SK-N-SH (cell line): ENCODE measurements at regions not wholly inside any gene's neighbourhood (a gene's known extent, or its start where the extent isn't known, plus 50 kb on each side); places are given as distances from the start of the nearest gene placed in this dataset.

Experiments
- CTCF ChIA-PET: fragments of 300-600, 350-600 bp; formaldehyde crosslinking; extraction: SDS; loops from one replicate; lab custom pipeline; 2021; lab: Yijun Ruan, JAX
- POLR2A ChIA-PET: fragments of 350-600 bp; sonication (Branson Sonifier 250); formaldehyde crosslinking; extraction: SDS; loops from one replicate; lab custom pipeline; 2020; ENCODE audit warnings: antibody characterized with exemption, inconsistent platforms; lab: Yijun Ruan, JAX
- DNase-seq: peaks from one replicate; pipeline ENCODE4 v3.0.0; 2012
- H2AFZ ChIP-seq: fragments of 200-600 bp; sonication (generic); 2 replicates; pipeline ENCODE4 v1.8.1; 2016; ENCODE audit warnings: antibody characterized with exemption, mild to moderate bottlenecking, low read depth
- H3F3A ChIP-seq: fragments of 200-600 bp; sonication (generic); replicated peaks from 2 replicates; pipeline ENCODE3; 2016; ENCODE audit warnings: antibody characterized with exemption, mild to moderate bottlenecking; ENCODE audit not compliant: insufficient read depth
- H3K27ac ChIP-seq, 2 experiments: fragments of 200-500 bp in 1 of 2; fragments of 200-600 bp in 1 of 2; sonication (Bioruptor generic) in 1 of 2; sonication (generic), shearing (Covaris generic) in 1 of 2; 2 replicates each; pipeline versions ENCODE4 v1.5.1 to v1.6.1; 2014 to 2016; ENCODE audit warnings: low read depth in 2 of 2, inconsistent platforms in 1 of 2, low read length in 1 of 2, mild to moderate bottlenecking in 1 of 2, mixed read lengths in 1 of 2
- H3K27me3 ChIP-seq: fragments of 200-600 bp; sonication (generic), shearing (Covaris generic); 2 replicates; pipeline ENCODE4 v1.6.1; 2016; ENCODE audit warnings: mixed run types; ENCODE audit not compliant: insufficient read depth
- H3K36me3 ChIP-seq, 2 experiments: fragments of 200-500 bp in 1 of 2; fragments of 200-600 bp in 1 of 2; sonication (Bioruptor generic) in 1 of 2; sonication (generic) in 1 of 2; replicated peaks in 1 of 2; 2 replicates each; pipeline versions ENCODE3 to v1.5.1; 2014 to 2016; ENCODE audit warnings: low read length in 1 of 2, mild to moderate bottlenecking in 1 of 2; ENCODE audit not compliant: insufficient read depth in 2 of 2, control insufficient read depth in 1 of 2
- H3K4me1 ChIP-seq, 2 experiments: fragments of 200-500 bp in 1 of 2; fragments of 200-600 bp in 1 of 2; sonication (Bioruptor generic) in 1 of 2; sonication (generic), shearing (Covaris generic) in 1 of 2; 2 replicates each; pipeline versions ENCODE4 v1.5.1 to v1.6.1; 2014 to 2016; ENCODE audit warnings: low read depth in 1 of 2, low read length in 1 of 2, mixed run types in 1 of 2; ENCODE audit not compliant: insufficient read depth in 2 of 2, control insufficient read depth in 1 of 2
- H3K4me2 ChIP-seq: fragments of 200-600 bp; sonication (generic), shearing (Covaris generic); 2 replicates; pipeline ENCODE4 v1.6.1; 2017; ENCODE audit warnings: mixed run types
- H3K4me3 ChIP-seq, 2 experiments: fragments of 200-500 bp in 1 of 2; fragments of 200-600 bp in 1 of 2; sonication (Bioruptor generic) in 1 of 2; sonication (generic), shearing (Covaris generic) in 1 of 2; 2 replicates each; pipeline versions ENCODE4 v1.5.1 to v1.8.1; 2014 to 2016; ENCODE audit warnings: low read depth in 2 of 2, inconsistent platforms in 1 of 2, low read length in 1 of 2, mild to moderate bottlenecking in 1 of 2, mixed read lengths in 1 of 2, moderate library complexity in 1 of 2
- H3K79me2 ChIP-seq: fragments of 200-600 bp; sonication (generic); 2 replicates; pipeline ENCODE4 v1.8.1; 2017; ENCODE audit warnings: mild to moderate bottlenecking; ENCODE audit not compliant: insufficient read depth
- H3K9ac ChIP-seq: fragments of 200-600 bp; sonication (generic); 2 replicates; pipeline ENCODE4 v1.6.1; 2017; ENCODE audit warnings: mixed run types
- H3K9me2 ChIP-seq: fragments of 200-600 bp; sonication (generic); 2 replicates; pipeline ENCODE4 v1.6.1; 2017; ENCODE audit warnings: mixed run types
- H3K9me3 ChIP-seq: fragments of 200-600 bp; sonication (generic); 2 replicates; pipeline ENCODE4 v1.6.1; 2017; ENCODE audit warnings: mixed run types, mild to moderate bottlenecking, moderate library complexity
- H4K20me1 ChIP-seq: fragments of 200-600 bp; sonication (generic); 2 replicates; pipeline ENCODE4 v1.6.1; 2017; ENCODE audit warnings: mild to moderate bottlenecking, mixed run types; ENCODE audit not compliant: insufficient read depth
- CHD2 ChIP-seq: fragments of 150-350 bp; IDR thresholded peaks from 2 replicates; pipeline ENCODE4 v1.6.1; 2018; ENCODE audit warnings: low read length; ENCODE audit not compliant: partially characterized antibody
- ELF1 ChIP-seq: IDR thresholded peaks from 2 replicates; pipeline ENCODE4 v1.4.0; 2012
- EZH2phosphoT487 ChIP-seq: fragments of 200-600 bp; sonication (generic); IDR thresholded peaks from 2 replicates; pipeline ENCODE4 v1.6.1; 2017; ENCODE audit warnings: low read depth, mixed run types, mild to moderate bottlenecking, antibody characterized with exemption, moderate library complexity, borderline replicate concordance
- FOSL2 ChIP-seq: IDR thresholded peaks from 2 replicates; pipeline ENCODE4 v1.4.0; 2012; ENCODE audit warnings: low read depth, mild to moderate bottlenecking, moderate library complexity, borderline replicate concordance
- FOXM1 ChIP-seq: IDR thresholded peaks from 2 replicates; pipeline ENCODE4 v1.4.0; 2012; ENCODE audit warnings: low read depth, mild to moderate bottlenecking
- JUND ChIP-seq: IDR thresholded peaks from 2 replicates; pipeline ENCODE4 v1.4.0; 2012
- MEF2A ChIP-seq: IDR thresholded peaks from 2 replicates; pipeline ENCODE4 v1.4.0; 2012; ENCODE audit warnings: low read depth, borderline replicate concordance
- MXI1 ChIP-seq: IDR thresholded peaks from 2 replicates; pipeline ENCODE4 v1.6.1; 2012; ENCODE audit warnings: mild to moderate bottlenecking, low read depth, low read length, improper control_type of control experiment
- NFIC ChIP-seq: IDR thresholded peaks from 2 replicates; pipeline ENCODE4 v1.4.0; 2012; ENCODE audit warnings: borderline replicate concordance
- POLR2AphosphoS5 ChIP-seq: IDR thresholded peaks from 2 replicates; pipeline ENCODE4 v1.6.1; 2012; ENCODE audit warnings: low read depth, low read length
- RAD21 ChIP-seq: IDR thresholded peaks from 2 replicates; pipeline ENCODE4 v1.6.1; 2012; ENCODE audit warnings: mild to moderate bottlenecking, low read length
- RFX5 ChIP-seq: IDR thresholded peaks from 2 replicates; pipeline ENCODE4 v1.6.1; 2012; ENCODE audit warnings: mild to moderate bottlenecking, improper control_type of control experiment, low read length
- RXRA ChIP-seq: IDR thresholded peaks from 2 replicates; pipeline ENCODE4 v1.4.0; 2012; ENCODE audit warnings: low read depth, mild to moderate bottlenecking, borderline replicate concordance
- YY1 ChIP-seq: IDR thresholded peaks from 2 replicates; pipeline ENCODE4 v1.4.0; 2012; ENCODE audit warnings: low read depth, mild to moderate bottlenecking
- WGBS: methylation state at CpG from one replicate; pipeline ENCODE4 v1.1.6; 2017; ENCODE audit warnings: low lambda C conversion rate; 5-methylcytosine and 5-hydroxymethylcytosine counted together
- TF ChIP-seq, protein P1 (sequence below): IDR thresholded peaks from 2 replicates; pipeline ENCODE4 v1.4.0; 2012; ENCODE audit warnings: low read depth, borderline replicate concordance
- TF ChIP-seq, protein P2 (sequence below): IDR thresholded peaks from 2 replicates; pipeline ENCODE4; 2012
- TF ChIP-seq, protein P3 (sequence below): fragments of 150-350 bp; IDR thresholded peaks from 2 replicates; pipeline ENCODE4 v1.6.1; 2016; ENCODE audit warnings: mild to moderate bottlenecking, low read depth, low read length

DNA sequence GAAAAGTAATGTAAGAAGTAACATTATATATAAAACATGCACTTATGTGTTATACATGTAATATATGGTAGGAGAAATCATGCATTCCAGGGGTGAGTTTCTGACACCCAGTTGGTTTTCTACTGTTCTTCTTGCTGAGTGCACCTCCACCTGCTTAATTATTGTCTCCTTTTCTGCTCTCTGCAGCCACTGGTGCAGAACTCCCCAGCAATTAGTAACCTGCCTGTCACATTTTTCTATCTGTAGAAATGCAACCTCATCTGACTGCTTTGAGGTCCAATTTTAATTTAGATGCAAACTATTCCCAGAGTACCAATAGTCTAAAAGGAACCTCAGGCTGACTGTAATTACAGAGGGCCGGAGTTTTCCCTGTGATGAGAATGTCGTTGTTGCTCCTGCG is 842.1 kb downstream of the AACS start:
- H3F3A ChIP-seq, result no peaks in the 10 kb centered on the region
- no peak overlapping the region for H3K4me2 ChIP-seq
- H3K9ac ChIP-seq, result no peak overlapping the region
- no peaks in the 10 kb centered on the region for H3K9me2 ChIP-seq
- DNase-seq, result no peak
- no peak for TF ChIP-seq CHD2
- no peak for TF ChIP-seq RAD21
- 21% methylated on average over 3 of the region's 3 CpGs for WGBS
- H3K4me3 ChIP-seq, result no peak overlapping the region
- ChIA-PET POLR2A (no interaction called here), CTCF (no interaction called here)
- H3K27ac ChIP-seq, result no peak overlapping the region
- no peaks in the 10 kb centered on the region for H3K9me3 ChIP-seq
- H3K27me3 ChIP-seq, result no peaks in the 10 kb centered on the region
- H3K79me2 ChIP-seq, result no peaks in the 10 kb centered on the region
- no peak overlapping the region for H2AFZ ChIP-seq
- H3K36me3 ChIP-seq, result no peaks in the 10 kb centered on the region
- no peaks in the 10 kb centered on the region for H4K20me1 ChIP-seq
- no peaks in the 10 kb centered on the region for H3K4me1 ChIP-seq

DNA sequence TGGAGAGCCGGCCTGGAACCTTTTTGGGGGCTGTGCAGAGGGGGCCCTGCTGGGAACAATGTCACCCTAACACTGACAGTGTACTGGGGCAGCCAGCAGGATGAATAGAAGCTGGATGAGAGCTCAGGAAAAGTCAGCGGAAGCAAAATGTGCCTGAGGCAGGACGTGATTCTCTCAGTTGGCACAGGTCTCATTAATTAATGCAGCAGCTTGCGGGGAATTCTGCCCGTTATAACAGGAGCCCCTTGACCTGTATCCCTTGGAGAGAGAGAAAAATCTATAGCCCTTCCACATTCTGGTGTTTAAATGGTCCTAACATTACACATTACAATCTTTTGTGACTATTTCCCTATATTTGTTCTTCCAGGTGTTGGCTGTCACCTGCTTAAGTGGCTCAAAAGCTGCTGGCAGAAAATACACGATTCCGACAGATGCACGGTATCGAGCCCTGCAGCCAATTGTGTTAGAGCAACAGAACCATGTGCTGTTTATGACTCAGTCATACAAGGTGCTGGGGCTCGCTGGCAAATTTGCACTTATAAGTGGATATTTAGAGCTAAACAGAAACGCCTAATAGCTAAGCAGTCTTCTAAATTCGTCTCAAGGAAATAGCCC is 854.7 kb downstream of the AACS start:
- no peak for DNase-seq
- no peak overlapping the region for H3K27ac ChIP-seq
- no peak overlapping the region for H3K4me3 ChIP-seq
- no peaks in the 10 kb centered on the region for H3F3A ChIP-seq
- no peaks in the 10 kb centered on the region for H3K27me3 ChIP-seq
- ChIA-PET CTCF (no interaction called here), POLR2A (no interaction called here)
- no peaks in the 10 kb centered on the region for H3K9me2 ChIP-seq
- WGBS, result 11% methylated on average over 12 of the region's 12 CpGs
- H3K4me2 ChIP-seq, result no peak overlapping the region
- no peak overlapping the region for H2AFZ ChIP-seq
- no peaks in the 10 kb centered on the region for H4K20me1 ChIP-seq
- H3K4me1 ChIP-seq, result no peaks in the 10 kb centered on the region
- H3K9ac ChIP-seq, result no peak overlapping the region
- H3K9me3 ChIP-seq, result no peaks in the 10 kb centered on the region
- no peaks in the 10 kb centered on the region for H3K79me2 ChIP-seq
- H3K36me3 ChIP-seq, result no peaks in the 10 kb centered on the region
- TF ChIP-seq CHD2, result no peak
- TF ChIP-seq FOSL2, result no peak
- TF ChIP-seq JUND, result no peak
- TF ChIP-seq, protein P1, sequence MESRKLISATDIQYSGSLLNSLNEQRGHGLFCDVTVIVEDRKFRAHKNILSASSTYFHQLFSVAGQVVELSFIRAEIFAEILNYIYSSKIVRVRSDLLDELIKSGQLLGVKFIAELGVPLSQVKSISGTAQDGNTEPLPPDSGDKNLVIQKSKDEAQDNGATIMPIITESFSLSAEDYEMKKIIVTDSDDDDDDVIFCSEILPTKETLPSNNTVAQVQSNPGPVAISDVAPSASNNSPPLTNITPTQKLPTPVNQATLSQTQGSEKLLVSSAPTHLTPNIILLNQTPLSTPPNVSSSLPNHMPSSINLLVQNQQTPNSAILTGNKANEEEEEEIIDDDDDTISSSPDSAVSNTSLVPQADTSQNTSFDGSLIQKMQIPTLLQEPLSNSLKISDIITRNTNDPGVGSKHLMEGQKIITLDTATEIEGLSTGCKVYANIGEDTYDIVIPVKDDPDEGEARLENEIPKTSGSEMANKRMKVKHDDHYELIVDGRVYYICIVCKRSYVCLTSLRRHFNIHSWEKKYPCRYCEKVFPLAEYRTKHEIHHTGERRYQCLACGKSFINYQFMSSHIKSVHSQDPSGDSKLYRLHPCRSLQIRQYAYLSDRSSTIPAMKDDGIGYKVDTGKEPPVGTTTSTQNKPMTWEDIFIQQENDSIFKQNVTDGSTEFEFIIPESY, result no peak
- TF ChIP-seq, protein P2, sequence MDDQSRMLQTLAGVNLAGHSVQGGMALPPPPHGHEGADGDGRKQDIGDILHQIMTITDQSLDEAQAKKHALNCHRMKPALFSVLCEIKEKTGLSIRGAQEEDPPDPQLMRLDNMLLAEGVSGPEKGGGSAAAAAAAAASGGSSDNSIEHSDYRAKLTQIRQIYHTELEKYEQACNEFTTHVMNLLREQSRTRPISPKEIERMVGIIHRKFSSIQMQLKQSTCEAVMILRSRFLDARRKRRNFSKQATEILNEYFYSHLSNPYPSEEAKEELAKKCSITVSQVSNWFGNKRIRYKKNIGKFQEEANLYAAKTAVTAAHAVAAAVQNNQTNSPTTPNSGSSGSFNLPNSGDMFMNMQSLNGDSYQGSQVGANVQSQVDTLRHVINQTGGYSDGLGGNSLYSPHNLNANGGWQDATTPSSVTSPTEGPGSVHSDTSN, result no peak
- no peak for TF ChIP-seq EZH2phosphoT487
- TF ChIP-seq ELF1, result no peak

DNA sequence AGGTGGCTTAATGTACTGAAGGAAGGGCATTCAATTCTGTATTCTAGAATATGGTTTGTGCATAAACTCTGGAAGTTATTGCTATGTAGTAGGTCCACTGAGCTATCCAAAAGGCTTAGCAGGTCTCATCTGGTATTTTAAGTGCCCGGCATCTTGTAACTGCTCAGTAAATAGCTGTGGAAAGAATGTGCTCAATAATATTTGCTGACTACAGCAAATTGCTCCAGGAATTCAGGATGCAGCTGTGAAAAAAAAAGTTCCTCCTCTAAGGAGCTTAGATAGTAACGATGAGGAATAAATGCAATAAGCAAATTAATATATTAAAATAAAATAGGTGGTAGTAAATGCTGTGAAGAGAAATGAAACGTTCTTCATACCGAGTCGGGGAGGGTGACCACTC is 857.1 kb downstream of the AACS start:
- no peak for DNase-seq

More for the DNA sequence above, 857.1 kb downstream of the AACS start:
- POLR2A ChIA-PET, result no interaction called here
- Histone ChIP-seq H3K9me2 (no peaks in the 10 kb centered on the region), H4K20me1 (no peaks in the 10 kb centered on the region), H3K9me3 (no peaks in the 10 kb centered on the region), H3K27me3 (no peaks in the 10 kb centered on the region), H3K4me3 (no peak overlapping the region), H3K79me2 (no peaks in the 10 kb centered on the region), H3K4me1 (no peaks in the 10 kb centered on the region), H3K36me3 (no peaks in the 10 kb centered on the region), H3K9ac (no peak overlapping the region), H3K4me2 (no peak overlapping the region)
- WGBS, result 19% methylated on average over 5 of the region's 5 CpGs
- TF ChIP-seq MXI1 (no peak), ELF1 (no peak), POLR2AphosphoS5 (no peak), FOXM1 (no peak), CHD2 (no peak), RXRA (no peak), FOSL2 (no peak), JUND (no peak), MEF2A (no peak), NFIC (no peak), YY1 (no peak), RFX5 (no peak)
- TF ChIP-seq, protein P3, sequence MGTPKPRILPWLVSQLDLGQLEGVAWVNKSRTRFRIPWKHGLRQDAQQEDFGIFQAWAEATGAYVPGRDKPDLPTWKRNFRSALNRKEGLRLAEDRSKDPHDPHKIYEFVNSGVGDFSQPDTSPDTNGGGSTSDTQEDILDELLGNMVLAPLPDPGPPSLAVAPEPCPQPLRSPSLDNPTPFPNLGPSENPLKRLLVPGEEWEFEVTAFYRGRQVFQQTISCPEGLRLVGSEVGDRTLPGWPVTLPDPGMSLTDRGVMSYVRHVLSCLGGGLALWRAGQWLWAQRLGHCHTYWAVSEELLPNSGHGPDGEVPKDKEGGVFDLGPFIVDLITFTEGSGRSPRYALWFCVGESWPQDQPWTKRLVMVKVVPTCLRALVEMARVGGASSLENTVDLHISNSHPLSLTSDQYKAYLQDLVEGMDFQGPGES, result no peak
- TF ChIP-seq, all 33 proteins: peak for 0
- H3F3A ChIP-seq, result no peaks in the 10 kb centered on the region
- CTCF ChIA-PET, result no interaction called here
- H2AFZ ChIP-seq, result no peak overlapping the region
- no peak overlapping the region for H3K27ac ChIP-seq
